ENCODE measurements at regions not wholly inside any gene's neighbourhood (a gene's known extent, or its start where the extent isn't known, plus 50 kb on each side); places are given as distances from the start of the nearest gene placed in this dataset.

DNA sequence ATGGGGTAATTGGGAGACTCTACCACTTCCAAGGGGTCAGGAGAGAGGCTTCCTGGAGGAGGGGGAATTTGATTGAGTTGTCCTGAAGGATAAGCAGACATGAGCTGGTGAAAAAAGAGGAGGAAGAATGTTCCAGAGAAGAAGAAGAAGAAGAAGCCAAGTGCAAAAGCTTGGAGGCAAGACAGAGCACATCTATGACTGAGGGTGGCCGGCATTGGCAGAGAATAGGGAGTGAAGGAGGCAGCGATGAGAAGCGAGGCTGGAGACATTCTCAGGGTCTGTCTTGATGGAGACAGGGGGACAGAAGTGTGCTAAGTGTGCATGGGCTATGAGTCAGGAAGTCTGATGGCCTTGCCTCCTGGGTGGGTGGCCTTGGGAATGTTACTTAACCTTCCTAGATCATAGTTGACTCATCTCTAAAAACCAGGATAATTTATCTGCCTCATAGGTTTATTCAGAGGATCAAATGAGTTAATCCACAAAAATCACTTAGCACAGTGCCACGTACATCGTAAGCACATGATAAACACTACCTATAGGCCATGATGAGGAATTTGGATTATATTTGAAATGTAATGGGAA lies 171.7 kb downstream of the ABCC12 start:
- TF ChIP-seq CTCF (IDR thresholded peaks at IDR 0.05) (no peak), POLR2A (IDR thresholded peaks at IDR 0.05) (no peak)
